SH-SY5Y (cell line): ENCODE measurements at regions not wholly inside any gene's neighbourhood (a gene's known extent, or its start where the extent isn't known, plus 50 kb on each side); places are given as distances from the start of the nearest gene placed in this dataset.

Experiments
- GATA2 ChIP-seq: IDR thresholded peaks from 2 replicates; pipeline ENCODE4 v1.6.1; 2011; ENCODE audit warnings: mild to moderate bottlenecking, low read depth, low read length
- GATA3 ChIP-seq: IDR thresholded peaks from 2 replicates; pipeline ENCODE4 v1.6.1; 2011; ENCODE audit warnings: low read depth, mild to moderate bottlenecking, low read length, moderate library complexity

GRCh38 chr5:103358305-103358995 is 99.9 kb downstream of the MACIR start:
- TF ChIP-seq GATA3 (no peak), GATA2 (no peak)

GRCh38 chr5:103357636-103358035 is 99.1 kb downstream of the MACIR start:
- TF ChIP-seq GATA2 (no peak), GATA3 (no peak)

- TF ChIP-seq GATA3 (no peak), GATA2 (no peak)
Observed at GRCh38 chr5:103356350-103357091, 98.0 kb downstream of the MACIR start.

- no peak for TF ChIP-seq GATA2
- no peak for TF ChIP-seq GATA3
Observed at GRCh38 chr5:103355579-103355978, 97.0 kb downstream of the MACIR start.

GRCh38 chr5:103354446-103354845 is 95.9 kb downstream of the MACIR start:
- no peak for TF ChIP-seq GATA2
- TF ChIP-seq GATA3: no peak

- TF ChIP-seq GATA2: no peak
- no peak for TF ChIP-seq GATA3
Observed at GRCh38 chr5:103353581-103353980, 95.0 kb downstream of the MACIR start.

- TF ChIP-seq GATA3 (no peak), GATA2 (no peak)
Observed at GRCh38 chr5:103347716-103348423, 89.3 kb downstream of the MACIR start.

GRCh38 chr5:103346162-103346748 is 87.7 kb downstream of the MACIR start:
- TF ChIP-seq GATA3 (no peak), GATA2 (no peak)

- TF ChIP-seq GATA3: no peak
- no peak for TF ChIP-seq GATA2
Observed at GRCh38 chr5:103345461-103345860, 86.9 kb downstream of the MACIR start.

GRCh38 chr5:103340717-103341388 is 82.3 kb downstream of the MACIR start:
- TF ChIP-seq GATA2 (no peak), GATA3 (no peak)

- TF ChIP-seq GATA2: no peak
- TF ChIP-seq GATA3: no peak
Observed at GRCh38 chr5:103340132-103340531, 81.6 kb downstream of the MACIR start.

- TF ChIP-seq GATA3 (no peak), GATA2 (no peak)
Observed at GRCh38 chr5:103336941-103337340, 78.4 kb downstream of the MACIR start.

- TF ChIP-seq GATA3 (no peak), GATA2 (no peak)
Observed at GRCh38 chr5:103333376-103333775, 74.8 kb downstream of the MACIR start.

- no peak for TF ChIP-seq GATA2
- no peak for TF ChIP-seq GATA3
Observed at GRCh38 chr5:103330875-103331274, 72.3 kb downstream of the MACIR start.
